Large intestine (tissue), 3 donors: ENCODE measurements at regions not wholly inside any gene's neighbourhood (a gene's known extent, or its start where the extent isn't known, plus 50 kb on each side); places are given as distances from the start of the nearest gene placed in this dataset.
A peak's percentile ranks its signal among the peaks of the same experiment; 100 is the strongest.

Experiments
- DNase-seq, 2 donors: peaks; one replicate each; pipeline versions ENCODE4 v3.0.0 to v3.0.0-alpha.2; 2013
- H3K27ac ChIP-seq: one replicate; pipeline ENCODE4 v1.5.1; 2013; ENCODE audit warnings: low read length
- H3K27me3 ChIP-seq: 2 replicates; pipeline ENCODE4 v1.6.1; 2013; ENCODE audit warnings: low read length; ENCODE audit not compliant: control insufficient read depth, insufficient read depth
- H3K36me3 ChIP-seq: 2 replicates; pipeline ENCODE4 v1.6.1; 2013; ENCODE audit warnings: low read length; ENCODE audit not compliant: control insufficient read depth, insufficient read depth
- H3K4me1 ChIP-seq: one replicate; pipeline ENCODE4 v1.6.1; 2013; ENCODE audit warnings: low read length; ENCODE audit not compliant: control insufficient read depth, insufficient read depth
- H3K4me3 ChIP-seq: one replicate; pipeline ENCODE4 v1.5.1; 2013; ENCODE audit warnings: low read length
- H3K9me3 ChIP-seq: one replicate; pipeline ENCODE4 v1.6.1; 2013; ENCODE audit warnings: mild to moderate bottlenecking, low read depth, low read length, moderate library complexity; ENCODE audit not compliant: control insufficient read depth
- WGBS: methylation state at CpG from one replicate; pipeline ENCODE4 v1.1.5; 2013; ENCODE audit warnings: low lambda C conversion rate; ENCODE audit not compliant: insufficient coverage; 5-methylcytosine and 5-hydroxymethylcytosine counted together

DNA sequence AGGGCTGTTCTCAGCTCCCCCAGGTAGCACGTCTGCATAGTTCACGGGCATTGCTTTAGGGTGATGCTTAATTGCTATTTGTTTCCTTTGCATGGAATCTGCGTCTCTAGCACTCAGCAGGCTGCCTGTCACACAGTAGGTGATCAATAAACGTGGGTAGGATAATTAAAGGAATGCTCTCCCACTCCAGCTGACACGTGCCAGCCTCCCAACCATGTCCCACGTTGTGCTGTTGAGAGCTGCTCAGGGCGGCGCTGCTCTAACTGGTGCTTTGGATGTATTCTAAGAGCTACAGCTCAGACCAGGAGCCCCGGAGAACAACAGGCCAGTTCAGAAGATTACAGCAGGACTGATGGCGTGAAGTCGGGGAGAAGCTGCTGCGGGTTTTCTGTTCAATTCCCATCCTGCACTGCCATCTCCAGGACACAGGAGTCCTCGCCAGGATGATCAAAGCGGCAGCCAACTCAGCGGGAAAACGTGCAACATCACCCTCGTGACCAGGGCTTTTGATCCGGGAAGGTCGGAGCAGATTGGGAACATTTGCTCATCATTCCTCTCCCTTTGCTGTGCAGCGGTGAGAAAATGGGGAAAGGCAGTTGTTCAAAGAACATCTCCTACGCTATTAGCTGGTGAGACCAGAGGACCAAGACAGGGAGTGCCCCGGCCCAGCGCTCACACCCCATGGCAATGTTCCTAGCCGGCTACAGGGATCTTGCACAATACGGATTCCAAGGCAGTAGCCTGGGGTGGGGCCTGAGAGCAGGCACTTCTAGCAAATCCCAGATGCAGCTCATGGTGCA, 50.5 kb upstream of the FOXK1 start:
- Histone ChIP-seq H3K4me1 (peaks cover 10% of the 10 kb centered on the region), H3K4me3 (peak overlapping the region; percentile 13), H3K36me3 (no peaks in the 10 kb centered on the region), H3K27ac (peak overlapping the region; percentile 46), H3K27me3 (no peaks in the 10 kb centered on the region), H3K9me3 (no peaks in the 10 kb centered on the region)
- peak; percentile 90 to 93 for DNase-seq
- WGBS: no CpG with 5 or more reads among the region's 25 CpGs
